Epithelial cell of proximal tubule (primary cell): ENCODE measurements at regions not wholly inside any gene's neighbourhood (a gene's known extent, or its start where the extent isn't known, plus 50 kb on each side); places are given as distances from the start of the nearest gene placed in this dataset.

Experiments
- DNase-seq: peaks from one replicate; pipeline ENCODE4 v3.0.0-alpha.2; 2011; ENCODE audit warnings: low read depth
- H3K4me3 ChIP-seq: 2 replicates; pipeline ENCODE4 v1.5.1; 2011; ENCODE audit warnings: low read depth, mild to moderate bottlenecking, low read length
- TF ChIP-seq, protein P1 (sequence below): conservative IDR thresholded peaks from 2 replicates; pipeline ENCODE4 v1.5.1; 2012; ENCODE audit warnings: low read depth, mild to moderate bottlenecking, low read length

DNA sequence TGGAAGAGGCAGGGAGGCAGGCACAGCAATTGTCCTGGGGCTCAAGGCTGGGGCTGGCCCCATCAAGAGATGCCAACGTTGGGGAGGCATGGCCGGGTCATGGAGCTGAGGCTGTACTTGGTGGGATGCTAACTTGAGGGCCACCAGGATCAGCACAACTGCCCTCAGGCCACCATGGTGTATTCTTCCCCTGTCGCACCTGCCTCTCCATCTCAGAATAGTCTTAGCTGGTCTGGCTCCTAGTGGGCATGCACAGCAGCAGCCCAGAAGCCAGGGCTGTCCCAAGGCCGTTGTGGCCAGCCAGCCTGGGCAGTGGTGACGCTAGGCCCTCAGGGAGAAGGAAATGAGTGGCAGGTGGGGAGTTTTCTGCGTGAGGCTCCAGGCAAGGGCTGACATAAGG is 91.3 kb downstream of the DHCR7 start:
- TF ChIP-seq, protein P1, sequence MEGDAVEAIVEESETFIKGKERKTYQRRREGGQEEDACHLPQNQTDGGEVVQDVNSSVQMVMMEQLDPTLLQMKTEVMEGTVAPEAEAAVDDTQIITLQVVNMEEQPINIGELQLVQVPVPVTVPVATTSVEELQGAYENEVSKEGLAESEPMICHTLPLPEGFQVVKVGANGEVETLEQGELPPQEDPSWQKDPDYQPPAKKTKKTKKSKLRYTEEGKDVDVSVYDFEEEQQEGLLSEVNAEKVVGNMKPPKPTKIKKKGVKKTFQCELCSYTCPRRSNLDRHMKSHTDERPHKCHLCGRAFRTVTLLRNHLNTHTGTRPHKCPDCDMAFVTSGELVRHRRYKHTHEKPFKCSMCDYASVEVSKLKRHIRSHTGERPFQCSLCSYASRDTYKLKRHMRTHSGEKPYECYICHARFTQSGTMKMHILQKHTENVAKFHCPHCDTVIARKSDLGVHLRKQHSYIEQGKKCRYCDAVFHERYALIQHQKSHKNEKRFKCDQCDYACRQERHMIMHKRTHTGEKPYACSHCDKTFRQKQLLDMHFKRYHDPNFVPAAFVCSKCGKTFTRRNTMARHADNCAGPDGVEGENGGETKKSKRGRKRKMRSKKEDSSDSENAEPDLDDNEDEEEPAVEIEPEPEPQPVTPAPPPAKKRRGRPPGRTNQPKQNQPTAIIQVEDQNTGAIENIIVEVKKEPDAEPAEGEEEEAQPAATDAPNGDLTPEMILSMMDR, result no peak
- no peak for DNase-seq
- H3K4me3 ChIP-seq, result no peak overlapping the region

- TF ChIP-seq, protein P1, result no peak
- no peak for DNase-seq
- H3K4me3 ChIP-seq, result no peak overlapping the region
Measured at GRCh38 chr11:71356280-71356876, 91.8 kb downstream of the DHCR7 start.

DNA sequence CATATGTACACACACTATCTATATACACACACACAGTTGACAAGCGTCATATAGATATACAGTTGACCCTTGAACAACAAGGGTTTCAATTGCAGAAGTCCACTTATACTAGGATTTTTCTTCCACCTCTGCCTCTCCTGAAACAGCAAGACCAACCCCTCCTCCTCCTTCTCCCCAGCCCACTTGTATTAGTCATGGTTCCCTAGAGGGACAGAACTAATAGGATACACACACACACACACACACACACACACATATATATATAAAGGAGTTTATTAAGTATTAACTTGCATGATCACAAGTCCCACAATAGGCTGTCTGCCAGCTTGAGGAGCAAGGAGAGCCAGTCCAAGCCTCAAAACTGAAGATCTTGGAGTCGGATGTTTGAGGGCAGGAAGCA is 92.9 kb downstream of the DHCR7 start:
- TF ChIP-seq, protein P1, result no peak
- H3K4me3 ChIP-seq, result no peak overlapping the region
- peak; percentile 22 for DNase-seq

- DNase-seq, result no peak
- TF ChIP-seq, protein P1, result no peak
- H3K4me3 ChIP-seq, result no peak overlapping the region
Measured at GRCh38 chr11:71354394-71355105, 93.6 kb downstream of the DHCR7 start.

- H3K4me3 ChIP-seq, result no peak overlapping the region
- TF ChIP-seq, protein P1, result no peak
- DNase-seq, result no peak
Measured at GRCh38 chr11:71352748-71353147, 95.4 kb downstream of the DHCR7 start.

DNA sequence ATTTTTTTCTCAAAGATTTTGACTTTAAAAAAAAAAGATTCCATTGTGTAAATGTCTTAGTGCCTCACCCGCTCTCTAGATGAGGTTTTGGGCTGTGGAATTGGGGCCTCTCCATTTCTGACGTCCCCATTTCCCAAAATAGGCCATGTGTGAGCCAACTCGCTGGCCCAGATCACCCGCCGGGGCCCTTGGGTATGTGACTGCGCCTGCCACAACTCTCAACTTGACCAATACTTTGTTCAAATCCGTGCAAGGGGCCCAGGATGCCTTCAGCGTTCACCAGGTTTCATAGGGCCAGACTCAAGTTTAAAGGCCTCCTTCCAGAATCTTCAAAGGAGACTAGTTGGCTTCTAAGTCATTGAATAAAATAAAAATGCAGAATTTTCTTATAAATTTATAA is 96.0 kb downstream of the DHCR7 start:
- no peak for DNase-seq
- no peak overlapping the region for H3K4me3 ChIP-seq
- TF ChIP-seq, protein P1, result no peak

DNA sequence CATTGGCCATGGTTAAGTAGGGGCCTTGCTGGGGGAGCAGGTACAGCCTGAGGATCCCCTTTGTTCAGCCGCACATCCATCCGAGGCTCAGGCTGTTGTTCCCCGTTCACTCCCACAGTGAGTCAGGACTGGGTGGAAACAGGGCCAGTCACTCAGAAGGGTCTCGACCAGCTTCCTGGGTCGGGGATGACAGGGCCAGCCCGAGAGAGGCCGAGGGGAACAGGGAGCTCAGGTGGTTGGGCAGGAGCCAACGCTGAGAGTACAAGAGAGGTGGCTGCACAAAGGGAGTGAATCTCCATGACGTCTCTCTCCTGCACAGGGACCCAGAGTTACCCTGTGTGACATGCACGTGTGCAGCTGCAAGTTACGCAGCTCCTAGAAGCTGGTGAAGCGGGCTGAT is 97.2 kb upstream of the SHANK2 start:
- TF ChIP-seq, protein P1, result no peak
- no peak overlapping the region for H3K4me3 ChIP-seq
- DNase-seq, result no peak
